ENCODE measurements at regions not wholly inside any gene's neighbourhood (a gene's known extent, or its start where the extent isn't known, plus 50 kb on each side); places are given as distances from the start of the nearest gene placed in this dataset.

DNA sequence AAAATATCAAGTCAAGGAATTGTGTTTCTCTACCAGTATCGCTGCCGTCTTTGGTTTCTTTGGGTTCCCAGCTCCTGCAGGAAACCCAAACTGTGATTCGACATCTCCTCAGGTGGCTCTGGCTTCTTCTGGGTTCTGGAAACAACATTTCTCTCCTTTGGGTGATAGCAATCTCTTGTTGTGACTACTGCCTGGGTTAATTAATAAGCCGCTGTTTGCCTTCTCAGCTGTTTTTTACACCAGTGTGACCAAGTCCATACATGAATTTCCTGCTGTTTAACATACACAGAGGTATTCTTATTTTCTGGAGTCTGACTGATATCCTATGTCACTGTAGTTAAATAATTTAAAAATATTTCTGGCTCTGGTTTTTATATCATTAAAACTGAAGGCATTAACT lies 112.5 kb upstream of the DCC start:
- H3K9me3 ChIP-seq (replicated peaks; ENCODE audit: insufficient read depth, low read length), result no peaks in the 10 kb centered on the region
- H4K20me1 ChIP-seq (ENCODE audit: insufficient read depth, low read length), result no peaks in the 10 kb centered on the region
- no peaks in the 10 kb centered on the region for H3K27me3 ChIP-seq (replicated peaks; ENCODE audit: insufficient read depth, low read length)
- no peaks in the 10 kb centered on the region for H3K9me2 ChIP-seq (replicated peaks; ENCODE audit: insufficient read depth, low read length)
- no peak overlapping the region for H3K9ac ChIP-seq (ENCODE audit: low read length)
- H3K4me1 ChIP-seq (ENCODE audit: low read length), result peaks cover 6% of the 10 kb centered on the region; the same call in 1 of the 2 replicates
- no peaks in the 10 kb centered on the region for H3K79me2 ChIP-seq (ENCODE audit: low read length)
- TF ChIP-seq EZH2phosphoT487 (IDR thresholded peaks at IDR 0.05; ENCODE audit: low read length) (no peak), EZH2 (optimal IDR thresholded peaks at IDR 0.05; ENCODE audit: low read depth, low read length) (no peak)
- TF ChIP-seq, protein P1, sequence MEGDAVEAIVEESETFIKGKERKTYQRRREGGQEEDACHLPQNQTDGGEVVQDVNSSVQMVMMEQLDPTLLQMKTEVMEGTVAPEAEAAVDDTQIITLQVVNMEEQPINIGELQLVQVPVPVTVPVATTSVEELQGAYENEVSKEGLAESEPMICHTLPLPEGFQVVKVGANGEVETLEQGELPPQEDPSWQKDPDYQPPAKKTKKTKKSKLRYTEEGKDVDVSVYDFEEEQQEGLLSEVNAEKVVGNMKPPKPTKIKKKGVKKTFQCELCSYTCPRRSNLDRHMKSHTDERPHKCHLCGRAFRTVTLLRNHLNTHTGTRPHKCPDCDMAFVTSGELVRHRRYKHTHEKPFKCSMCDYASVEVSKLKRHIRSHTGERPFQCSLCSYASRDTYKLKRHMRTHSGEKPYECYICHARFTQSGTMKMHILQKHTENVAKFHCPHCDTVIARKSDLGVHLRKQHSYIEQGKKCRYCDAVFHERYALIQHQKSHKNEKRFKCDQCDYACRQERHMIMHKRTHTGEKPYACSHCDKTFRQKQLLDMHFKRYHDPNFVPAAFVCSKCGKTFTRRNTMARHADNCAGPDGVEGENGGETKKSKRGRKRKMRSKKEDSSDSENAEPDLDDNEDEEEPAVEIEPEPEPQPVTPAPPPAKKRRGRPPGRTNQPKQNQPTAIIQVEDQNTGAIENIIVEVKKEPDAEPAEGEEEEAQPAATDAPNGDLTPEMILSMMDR (IDR thresholded peaks at IDR 0.05; ENCODE audit: low read length), result no peak
- no peaks in the 10 kb centered on the region for H3K36me3 ChIP-seq (replicated peaks; ENCODE audit: insufficient read depth, low read length)
- H2AFZ ChIP-seq (ENCODE audit: low read length), result no peak overlapping the region
- DNase-seq, result no peak
- H3K4me3 ChIP-seq (ENCODE audit: low read length), result no peak overlapping the region
- H3K27ac ChIP-seq (ENCODE audit: low read length), result no peak overlapping the region
- no peaks in the 10 kb centered on the region for H3F3A ChIP-seq (ENCODE audit: insufficient read depth, low read length)
- H3K4me2 ChIP-seq (ENCODE audit: low read depth, low read length), result no peak overlapping the region

DNA sequence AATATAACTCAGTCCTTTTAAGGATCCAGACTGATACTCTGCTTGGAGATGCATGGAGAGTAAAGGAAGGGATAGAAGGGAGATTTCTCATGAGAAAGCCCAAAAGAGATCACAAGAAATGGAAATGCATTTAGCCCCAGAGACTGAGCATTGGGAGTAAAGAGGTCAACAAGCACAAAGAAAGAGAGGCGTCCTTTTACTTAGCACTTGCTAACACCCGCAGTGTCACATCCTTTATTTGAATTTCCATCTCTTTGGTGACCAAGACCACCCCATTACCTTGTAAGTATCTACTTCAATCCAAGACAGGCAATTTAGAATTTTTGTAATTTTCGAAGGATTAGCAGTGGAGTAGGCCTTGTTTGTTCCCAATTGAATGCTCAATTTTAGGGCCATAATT lies 111.8 kb upstream of the DCC start:
- Histone ChIP-seq H2AFZ (ENCODE audit: low read length) (no peak overlapping the region), H3K27me3 (replicated peaks; ENCODE audit: insufficient read depth, low read length) (no peaks in the 10 kb centered on the region), H3K4me2 (ENCODE audit: low read depth, low read length) (no peak overlapping the region), H3K27ac (ENCODE audit: low read length) (no peak overlapping the region), H3K79me2 (ENCODE audit: low read length) (no peaks in the 10 kb centered on the region), H4K20me1 (ENCODE audit: insufficient read depth, low read length) (no peaks in the 10 kb centered on the region), H3K9me2 (replicated peaks; ENCODE audit: insufficient read depth, low read length) (no peaks in the 10 kb centered on the region), H3K4me1 (ENCODE audit: low read length) (peaks cover 6% of the 10 kb centered on the region; the same call in 1 of the 2 replicates), H3K9me3 (replicated peaks; ENCODE audit: insufficient read depth, low read length) (no peaks in the 10 kb centered on the region), H3K36me3 (replicated peaks; ENCODE audit: insufficient read depth, low read length) (no peaks in the 10 kb centered on the region), H3F3A (ENCODE audit: insufficient read depth, low read length) (no peaks in the 10 kb centered on the region), H3K4me3 (ENCODE audit: low read length) (no peak overlapping the region), H3K9ac (ENCODE audit: low read length) (no peak overlapping the region)
- DNase-seq, result no peak
- no peak for TF ChIP-seq EZH2phosphoT487 (IDR thresholded peaks at IDR 0.05; ENCODE audit: low read length)
- TF ChIP-seq, protein P1 (IDR thresholded peaks at IDR 0.05; ENCODE audit: low read length), result no peak
- TF ChIP-seq EZH2 (optimal IDR thresholded peaks at IDR 0.05; ENCODE audit: low read depth, low read length), result no peak

DNA sequence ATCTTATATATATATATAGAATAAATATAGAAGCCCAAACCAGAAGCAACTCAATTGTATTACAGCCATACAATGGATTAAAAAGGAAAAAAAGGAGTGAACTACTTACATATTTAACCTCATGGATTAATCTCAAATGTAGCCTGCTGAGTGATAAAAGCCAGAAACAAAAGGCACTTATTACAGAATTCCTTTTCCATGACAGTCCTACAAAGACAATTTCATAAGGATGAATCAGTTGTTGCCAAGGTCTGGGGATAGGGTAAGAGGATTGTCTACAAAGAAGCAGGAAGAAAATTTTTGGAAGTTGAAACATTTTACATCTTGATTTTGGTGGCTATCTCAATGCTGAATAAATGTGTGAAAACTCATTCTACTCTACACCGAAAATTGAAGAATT lies 103.9 kb upstream of the DCC start:
- no peak overlapping the region for H3K4me3 ChIP-seq (ENCODE audit: low read length)
- no peaks in the 10 kb centered on the region for H4K20me1 ChIP-seq (ENCODE audit: insufficient read depth, low read length)
- H3K9me2 ChIP-seq (replicated peaks; ENCODE audit: insufficient read depth, low read length), result no peaks in the 10 kb centered on the region
- DNase-seq, result no peak
- TF ChIP-seq EZH2phosphoT487 (IDR thresholded peaks at IDR 0.05; ENCODE audit: low read length) (no peak), EZH2 (optimal IDR thresholded peaks at IDR 0.05; ENCODE audit: low read depth, low read length) (no peak)
- TF ChIP-seq, protein P1 (IDR thresholded peaks at IDR 0.05; ENCODE audit: low read length), result no peak
- H3K27ac ChIP-seq (ENCODE audit: low read length), result no peak overlapping the region
- H3K79me2 ChIP-seq (ENCODE audit: low read length), result no peaks in the 10 kb centered on the region
- no peaks in the 10 kb centered on the region for H3K9me3 ChIP-seq (replicated peaks; ENCODE audit: insufficient read depth, low read length)
- H3K4me2 ChIP-seq (ENCODE audit: low read depth, low read length), result no peak overlapping the region
- no peak overlapping the region for H3K9ac ChIP-seq (ENCODE audit: low read length)
- H3K4me1 ChIP-seq (ENCODE audit: low read length), result peaks cover 3% of the 10 kb centered on the region; the same call in 1 of the 2 replicates
- H3K36me3 ChIP-seq (replicated peaks; ENCODE audit: insufficient read depth, low read length), result no peaks in the 10 kb centered on the region
- H3K27me3 ChIP-seq (replicated peaks; ENCODE audit: insufficient read depth, low read length), result no peaks in the 10 kb centered on the region
- no peak overlapping the region for H2AFZ ChIP-seq (ENCODE audit: low read length)
- H3F3A ChIP-seq (ENCODE audit: insufficient read depth, low read length), result no peaks in the 10 kb centered on the region
